Erythroblast (primary cell): ENCODE measurements at regions not wholly inside any gene's neighbourhood (a gene's known extent, or its start where the extent isn't known, plus 50 kb on each side); places are given as distances from the start of the nearest gene placed in this dataset.

Experiments used
- GATA1 ChIP-seq: IDR thresholded peaks from 2 replicates; pipeline ENCODE4 v1.6.1; 2011; ENCODE audit warnings: low read depth, mild to moderate bottlenecking, control low read depth, low read length, moderate library complexity
- POLR2A ChIP-seq: IDR thresholded peaks from 2 replicates; pipeline ENCODE4 v1.6.1; 2011; ENCODE audit warnings: mild to moderate bottlenecking, low read length

GRCh38 chr17:77901481-77901880 lies 57.0 kb upstream of the TNRC6C start:
- TF ChIP-seq POLR2A: no peak
- no peak for TF ChIP-seq GATA1
